DMS 273 treated with DMSO at 0.1 percent for 48 hours (cell line): ENCODE measurements at regions not wholly inside any gene's neighbourhood (a gene's known extent, or its start where the extent isn't known, plus 50 kb on each side); places are given as distances from the start of the nearest gene placed in this dataset.
"Not testable (repeated sequence)": the region's sequence is repeated elsewhere in the genome, so short reads cannot be mapped to it uniquely, and the experiment has no call there.

Experiments
- DNase-seq: peaks from one replicate; lab custom pipeline; 2025; lab: John Stamatoyannopoulos, UW

GRCh38 chr10:109071539-109071938 is 851.8 kb downstream of the XPNPEP1 start:
- no peak for DNase-seq

GRCh38 chr10:109070492-109070891 is 852.8 kb downstream of the XPNPEP1 start:
- DNase-seq = no peak

- no peak for DNase-seq
Observed at GRCh38 chr10:109067031-109067430, 856.3 kb downstream of the XPNPEP1 start.

GRCh38 chr10:109065821-109066220 is 857.5 kb downstream of the XPNPEP1 start:
- no peak for DNase-seq

- DNase-seq = no peak
Observed at GRCh38 chr10:109062371-109062770, 860.9 kb downstream of the XPNPEP1 start.

- no peak for DNase-seq
Observed at GRCh38 chr10:109055243-109055642, 868.1 kb downstream of the XPNPEP1 start.

GRCh38 chr10:109047856-109048255 is 875.5 kb downstream of the XPNPEP1 start:
- DNase-seq = no peak

- DNase-seq = not testable (repeated sequence)
Observed at GRCh38 chr10:109046427-109046826, 876.9 kb downstream of the XPNPEP1 start.

GRCh38 chr10:109040622-109041021 is 882.7 kb downstream of the XPNPEP1 start:
- DNase-seq = no peak

- DNase-seq = no peak
Observed at GRCh38 chr10:109037978-109038377, 885.3 kb downstream of the XPNPEP1 start.

GRCh38 chr10:109030581-109031210 is 892.6 kb downstream of the XPNPEP1 start:
- DNase-seq = no peak

GRCh38 chr10:109029870-109030269 is 893.4 kb downstream of the XPNPEP1 start:
- DNase-seq = no peak

GRCh38 chr10:109027534-109028185 is 895.7 kb downstream of the XPNPEP1 start:
- DNase-seq = no peak

- DNase-seq = no peak
Observed at GRCh38 chr10:109025172-109025571, 898.1 kb downstream of the XPNPEP1 start.

- no peak for DNase-seq
Observed at GRCh38 chr10:109022417-109023049, 900.8 kb downstream of the XPNPEP1 start.

- no peak for DNase-seq
Observed at GRCh38 chr10:109019001-109019424, 904.3 kb downstream of the XPNPEP1 start.

GRCh38 chr10:109007514-109007913 is 915.8 kb downstream of the XPNPEP1 start:
- no peak for DNase-seq

GRCh38 chr10:108990441-108990840 is 932.9 kb downstream of the XPNPEP1 start:
- no peak for DNase-seq

- DNase-seq = no peak
Observed at GRCh38 chr10:108989976-108990375, 933.3 kb downstream of the XPNPEP1 start.

GRCh38 chr10:108982159-108982558 is 941.2 kb downstream of the XPNPEP1 start:
- no peak for DNase-seq

GRCh38 chr10:108980869-108981268 is 942.4 kb downstream of the XPNPEP1 start:
- DNase-seq = no peak

- no peak for DNase-seq
Observed at GRCh38 chr10:108975459-108976058, 947.8 kb downstream of the XPNPEP1 start.

GRCh38 chr10:108970016-108970415 is 953.3 kb downstream of the XPNPEP1 start:
- DNase-seq = no peak
